ENCODE measurements at regions not wholly inside any gene's neighbourhood (a gene's known extent, or its start where the extent isn't known, plus 50 kb on each side); places are given as distances from the start of the nearest gene placed in this dataset.

GRCh38 chr5:106639488-106639887 is 1031.2 kb downstream of the EFNA5 start:
- no peak overlapping the region for H3K27ac Mint-ChIP-seq
- H3K36me3 ChIP-seq (ENCODE audit: control insufficient read depth, insufficient read depth, low read length) = no peaks in the 10 kb centered on the region
- no peaks in the 10 kb centered on the region for H3K27me3 Mint-ChIP-seq (ENCODE audit: insufficient read depth)
- H3K27ac ChIP-seq (ENCODE audit: low read depth, low read length) = no peak overlapping the region
- no peak overlapping the region for H3K4me3 ChIP-seq (ENCODE audit: low read length)
- no peaks in the 10 kb centered on the region for H3K9me3 ChIP-seq (ENCODE audit: control insufficient read depth, low read length)
- H3K9me3 Mint-ChIP-seq = no peaks in the 10 kb centered on the region
- DNase-seq = no peak
- H3K4me1 ChIP-seq (ENCODE audit: control insufficient read depth, insufficient read depth, low read length) = no peaks in the 10 kb centered on the region
- H3K9ac ChIP-seq (ENCODE audit: extremely low read depth, low read length, poor library complexity, severe bottlenecking) = no peak overlapping the region
- H3K4me3 Mint-ChIP-seq = no peak overlapping the region
- TF ChIP-seq, protein P1, sequence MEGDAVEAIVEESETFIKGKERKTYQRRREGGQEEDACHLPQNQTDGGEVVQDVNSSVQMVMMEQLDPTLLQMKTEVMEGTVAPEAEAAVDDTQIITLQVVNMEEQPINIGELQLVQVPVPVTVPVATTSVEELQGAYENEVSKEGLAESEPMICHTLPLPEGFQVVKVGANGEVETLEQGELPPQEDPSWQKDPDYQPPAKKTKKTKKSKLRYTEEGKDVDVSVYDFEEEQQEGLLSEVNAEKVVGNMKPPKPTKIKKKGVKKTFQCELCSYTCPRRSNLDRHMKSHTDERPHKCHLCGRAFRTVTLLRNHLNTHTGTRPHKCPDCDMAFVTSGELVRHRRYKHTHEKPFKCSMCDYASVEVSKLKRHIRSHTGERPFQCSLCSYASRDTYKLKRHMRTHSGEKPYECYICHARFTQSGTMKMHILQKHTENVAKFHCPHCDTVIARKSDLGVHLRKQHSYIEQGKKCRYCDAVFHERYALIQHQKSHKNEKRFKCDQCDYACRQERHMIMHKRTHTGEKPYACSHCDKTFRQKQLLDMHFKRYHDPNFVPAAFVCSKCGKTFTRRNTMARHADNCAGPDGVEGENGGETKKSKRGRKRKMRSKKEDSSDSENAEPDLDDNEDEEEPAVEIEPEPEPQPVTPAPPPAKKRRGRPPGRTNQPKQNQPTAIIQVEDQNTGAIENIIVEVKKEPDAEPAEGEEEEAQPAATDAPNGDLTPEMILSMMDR (conservative IDR thresholded peaks at IDR 0.05) = no peak
- H3K27me3 ChIP-seq (ENCODE audit: control insufficient read depth, insufficient read depth, low read length, poor library complexity, severe bottlenecking) = no peaks in the 10 kb centered on the region
- no peaks in the 10 kb centered on the region for H3K36me3 Mint-ChIP-seq (ENCODE audit: low read depth)
- WGBS, 2 experiments (ENCODE audit: insufficient coverage in 1 of 2, insufficient read length in 1 of 2) = 78% methylated on average over 2 of the region's 2 CpGs; no CpG with 5 or more reads in 1 of the 2 experiments
- no peaks in the 10 kb centered on the region for H3K4me1 Mint-ChIP-seq

DNA sequence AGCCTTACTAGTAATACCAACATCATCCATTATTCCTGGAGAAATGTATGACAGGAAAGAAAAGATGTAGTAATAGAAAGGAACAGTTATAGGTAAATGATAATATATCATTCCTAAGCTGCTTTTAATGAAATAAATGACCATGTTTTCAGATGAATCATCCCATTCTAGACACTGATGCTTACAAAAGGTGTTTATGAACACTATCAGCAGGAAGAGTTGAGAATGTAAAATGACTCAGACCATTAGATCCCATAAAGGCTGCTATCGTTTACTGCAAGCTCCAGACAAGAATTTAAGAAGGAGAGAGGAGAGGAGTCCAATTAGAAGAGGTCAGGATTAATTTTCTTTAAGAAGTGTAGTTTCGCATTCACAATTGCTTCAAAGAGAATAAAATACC is 1033.5 kb downstream of the EFNA5 start:
- Mint-ChIP-seq H3K27me3 (ENCODE audit: insufficient read depth) (no peaks in the 10 kb centered on the region), H3K27ac (no peak overlapping the region), H3K4me3 (no peak overlapping the region), H3K9me3 (no peaks in the 10 kb centered on the region), H3K36me3 (ENCODE audit: low read depth) (no peaks in the 10 kb centered on the region), H3K4me1 (no peaks in the 10 kb centered on the region)
- 93 to 100% methylated on average over 1 of the region's 2 CpGs for WGBS, 2 experiments (ENCODE audit: insufficient coverage in 1 of 2, insufficient read length in 1 of 2)
- Histone ChIP-seq H3K27me3 (ENCODE audit: control insufficient read depth, insufficient read depth, low read length, poor library complexity, severe bottlenecking) (no peaks in the 10 kb centered on the region), H3K9me3 (ENCODE audit: control insufficient read depth, low read length) (no peaks in the 10 kb centered on the region), H3K27ac (ENCODE audit: low read depth, low read length) (no peak overlapping the region), H3K4me1 (ENCODE audit: control insufficient read depth, insufficient read depth, low read length) (no peaks in the 10 kb centered on the region), H3K36me3 (ENCODE audit: control insufficient read depth, insufficient read depth, low read length) (no peaks in the 10 kb centered on the region), H3K4me3 (ENCODE audit: low read length) (no peak overlapping the region), H3K9ac (ENCODE audit: extremely low read depth, low read length, poor library complexity, severe bottlenecking) (no peak overlapping the region)
- TF ChIP-seq, protein P1 (conservative IDR thresholded peaks at IDR 0.05) = no peak
- no peak for DNase-seq

GRCh38 chr5:106634375-106634774 is 1036.4 kb downstream of the EFNA5 start:
- H3K27ac ChIP-seq (ENCODE audit: low read depth, low read length) = no peak overlapping the region
- H3K9me3 ChIP-seq (ENCODE audit: control insufficient read depth, low read length) = no peaks in the 10 kb centered on the region
- TF ChIP-seq, protein P1 (conservative IDR thresholded peaks at IDR 0.05) = no peak
- no peaks in the 10 kb centered on the region for H3K27me3 ChIP-seq (ENCODE audit: control insufficient read depth, insufficient read depth, low read length, poor library complexity, severe bottlenecking)
- H3K4me1 ChIP-seq (ENCODE audit: control insufficient read depth, insufficient read depth, low read length) = no peaks in the 10 kb centered on the region
- Mint-ChIP-seq H3K27ac (no peak overlapping the region), H3K27me3 (ENCODE audit: insufficient read depth) (no peaks in the 10 kb centered on the region), H3K36me3 (ENCODE audit: low read depth) (no peaks in the 10 kb centered on the region), H3K9me3 (no peaks in the 10 kb centered on the region), H3K4me1 (no peaks in the 10 kb centered on the region), H3K4me3 (no peak overlapping the region)
- no peak for DNase-seq
- H3K36me3 ChIP-seq (ENCODE audit: control insufficient read depth, insufficient read depth, low read length) = no peaks in the 10 kb centered on the region
- no peak overlapping the region for H3K9ac ChIP-seq (ENCODE audit: extremely low read depth, low read length, poor library complexity, severe bottlenecking)
- H3K4me3 ChIP-seq (ENCODE audit: low read length) = no peak overlapping the region
- WGBS, 2 experiments (ENCODE audit: insufficient coverage in 1 of 2, insufficient read length in 1 of 2) = 94% methylated on average over 1 of the region's 2 CpGs; no CpG with 5 or more reads in 1 of the 2 experiments

Measured in endodermal cell (in vitro differentiated cells).